Ishikawa (cell line): ENCODE measurements at regions not wholly inside any gene's neighbourhood (a gene's known extent, or its start where the extent isn't known, plus 50 kb on each side); places are given as distances from the start of the nearest gene placed in this dataset.

Experiments used
- CEBPB ChIP-seq: IDR thresholded peaks from 2 replicates; pipeline ENCODE4 v1.6.1; 2012
- CREB1 ChIP-seq: IDR thresholded peaks from 2 replicates; pipeline ENCODE4 v1.6.1; 2012; ENCODE audit warnings: low read depth
- EP300 ChIP-seq: IDR thresholded peaks from 2 replicates; pipeline ENCODE4 v1.6.1; 2012; ENCODE audit warnings: borderline replicate concordance
- MAX ChIP-seq: IDR thresholded peaks from 2 replicates; pipeline ENCODE4 v1.6.1; 2012
- RAD21 ChIP-seq: IDR thresholded peaks from 2 replicates; pipeline ENCODE4 v1.6.1; 2012; ENCODE audit warnings: low read depth
- REST ChIP-seq: IDR thresholded peaks from 2 replicates; pipeline ENCODE4 v1.6.1; 2012; ENCODE audit warnings: low read depth, mild to moderate bottlenecking
- TAF1 ChIP-seq: IDR thresholded peaks from 2 replicates; pipeline ENCODE4 v1.6.1; 2012; ENCODE audit warnings: low read depth, mild to moderate bottlenecking
- TEAD4 ChIP-seq: IDR thresholded peaks from 2 replicates; pipeline ENCODE4 v1.6.1; 2012
- YY1 ChIP-seq: IDR thresholded peaks from 2 replicates; pipeline ENCODE4 v1.6.1; 2012; ENCODE audit warnings: low read depth
- ZBTB7A ChIP-seq: IDR thresholded peaks from 2 replicates; pipeline ENCODE4 v1.6.1; 2012; ENCODE audit warnings: low read depth

- TF ChIP-seq TAF1 (no peak), CREB1 (no peak), EP300 (no peak), REST (no peak), YY1 (no peak), CEBPB (no peak), ZBTB7A (no peak), RAD21 (no peak), TEAD4 (no peak), MAX (no peak)
Observed at GRCh38 chr13:110815471-110816204, 99.2 kb downstream of the ANKRD10 start.
